ENCODE measurements at regions not wholly inside any gene's neighbourhood (a gene's known extent, or its start where the extent isn't known, plus 50 kb on each side); places are given as distances from the start of the nearest gene placed in this dataset.

- WGBS, 2 donors: 86% methylated on average over 1 to 2 of the region's 2 CpGs
- DNase-seq (ENCODE audit: low spot score in 2 of 2): no peak
- H3K4me1 ChIP-seq: no peaks in the 10 kb centered on the region
- no peak for TF ChIP-seq POLR2A (IDR thresholded peaks at IDR 0.05)
- TF ChIP-seq CTCF (IDR thresholded peaks at IDR 0.05): no peak
- no peak for TF ChIP-seq EP300 (IDR thresholded peaks at IDR 0.05)
- no peaks in the 10 kb centered on the region for H3K36me3 ChIP-seq
- no peak overlapping the region for H3K4me3 ChIP-seq
- no peak overlapping the region for H3K27ac ChIP-seq
- peaks cover 0 to 4% (median 0%) of the 10 kb centered on the region in 4 donors for H3K9me3 ChIP-seq
- no peaks in the 10 kb centered on the region for H3K27me3 ChIP-seq
These were observed 174.9 kb downstream of the IER5 start for GRCh38 chr1:181263444-181263843.

GRCh38 chr1:181264821-181265220 lies 176.3 kb downstream of the IER5 start:
- 70 to 71% methylated on average over 3 of the region's 3 CpGs for WGBS, 2 donors
- no peak for TF ChIP-seq CTCF (IDR thresholded peaks at IDR 0.05)
- TF ChIP-seq EP300 (IDR thresholded peaks at IDR 0.05): no peak
- no peak for TF ChIP-seq POLR2A (IDR thresholded peaks at IDR 0.05)
- Histone ChIP-seq H3K9me3 (peaks cover 0 to 4% (median 0%) of the 10 kb centered on the region in 4 donors), H3K4me3 (no peak overlapping the region), H3K36me3 (no peaks in the 10 kb centered on the region), H3K27ac (no peak overlapping the region), H3K4me1 (no peaks in the 10 kb centered on the region), H3K27me3 (no peaks in the 10 kb centered on the region)
- no peak for DNase-seq (ENCODE audit: low spot score in 2 of 2)

GRCh38 chr1:181284978-181285377 lies 196.5 kb downstream of the IER5 start:
- DNase-seq (ENCODE audit: low spot score in 2 of 2): no peak
- Histone ChIP-seq H3K27me3 (no peaks in the 10 kb centered on the region), H3K27ac (no peak overlapping the region), H3K4me1 (no peaks in the 10 kb centered on the region), H3K9me3 (peaks cover 0 to 44% (median 11%) of the 10 kb centered on the region in 4 donors), H3K4me3 (no peak overlapping the region), H3K36me3 (no peaks in the 10 kb centered on the region)
- TF ChIP-seq CTCF (IDR thresholded peaks at IDR 0.05) (no peak), POLR2A (IDR thresholded peaks at IDR 0.05) (no peak), EP300 (IDR thresholded peaks at IDR 0.05) (no peak)

- WGBS, 2 donors: 83 to 87% methylated on average over 3 of the region's 3 CpGs
- H3K4me1 ChIP-seq: no peaks in the 10 kb centered on the region
- no peak for DNase-seq (ENCODE audit: low spot score in 2 of 2)
- H3K9me3 ChIP-seq: no peaks in the 10 kb centered on the region
- H3K27ac ChIP-seq: no peak overlapping the region
- H3K27me3 ChIP-seq: no peaks in the 10 kb centered on the region
- no peak overlapping the region for H3K4me3 ChIP-seq
- H3K36me3 ChIP-seq: no peaks in the 10 kb centered on the region
- no peak for TF ChIP-seq EP300 (IDR thresholded peaks at IDR 0.05)
- no peak for TF ChIP-seq CTCF (IDR thresholded peaks at IDR 0.05)
- TF ChIP-seq POLR2A (IDR thresholded peaks at IDR 0.05): no peak
These were observed 188.1 kb upstream of the CACNA1E start for GRCh38 chr1:181295217-181295616.

- Histone ChIP-seq H3K9me3 (no peaks in the 10 kb centered on the region), H3K27ac (no peak overlapping the region), H3K4me1 (no peaks in the 10 kb centered on the region), H3K4me3 (no peak overlapping the region), H3K36me3 (no peaks in the 10 kb centered on the region), H3K27me3 (no peaks in the 10 kb centered on the region)
- DNase-seq (ENCODE audit: low spot score in 2 of 2): no peak
- no peak for TF ChIP-seq POLR2A (IDR thresholded peaks at IDR 0.05)
- TF ChIP-seq EP300 (IDR thresholded peaks at IDR 0.05): no peak
- no peak for TF ChIP-seq CTCF (IDR thresholded peaks at IDR 0.05)
- 37 to 57% methylated on average over 2 of the region's 2 CpGs for WGBS, 2 donors
These were observed 187.1 kb upstream of the CACNA1E start for GRCh38 chr1:181296180-181296579.

Measured in tibial nerve (tissue), 4 donors.